ENCODE measurements at regions not wholly inside any gene's neighbourhood (a gene's known extent, or its start where the extent isn't known, plus 50 kb on each side); places are given as distances from the start of the nearest gene placed in this dataset.

DNA sequence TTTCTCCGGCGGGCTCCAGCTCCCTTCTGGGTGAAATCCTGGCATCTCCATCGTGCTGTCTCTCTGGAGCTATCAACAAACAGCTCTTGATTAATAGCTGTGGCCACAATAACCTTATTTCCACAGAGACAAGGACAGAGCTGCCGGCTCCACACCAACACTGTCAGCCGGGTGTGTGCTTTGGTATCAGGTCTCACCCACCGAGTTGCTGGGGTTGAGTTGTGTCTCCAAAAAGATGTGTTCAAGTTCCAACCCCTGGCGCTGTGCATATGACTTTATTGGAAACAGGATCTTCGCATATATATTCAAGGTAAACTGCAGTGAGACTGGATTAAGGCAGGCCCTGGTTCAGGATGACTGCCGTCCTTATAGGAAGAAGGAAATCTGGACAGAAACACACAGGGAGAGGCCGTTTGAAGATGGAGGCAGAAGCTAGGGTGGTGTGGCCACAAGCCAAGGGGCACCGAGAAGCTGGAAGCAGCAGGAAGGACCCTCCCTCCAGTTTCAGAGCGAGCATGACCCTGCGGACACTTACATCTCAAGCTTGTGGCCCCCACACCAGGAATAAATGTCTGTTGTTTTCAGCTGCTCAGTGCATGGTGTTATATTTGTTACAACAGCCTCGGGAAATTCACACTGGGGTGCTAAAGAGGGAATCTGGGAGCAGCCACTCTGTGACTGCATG, 88.4 kb upstream of the TMPRSS2 start:
- no peak overlapping the region for H3K27ac ChIP-seq (ENCODE audit: low read length)

DNA sequence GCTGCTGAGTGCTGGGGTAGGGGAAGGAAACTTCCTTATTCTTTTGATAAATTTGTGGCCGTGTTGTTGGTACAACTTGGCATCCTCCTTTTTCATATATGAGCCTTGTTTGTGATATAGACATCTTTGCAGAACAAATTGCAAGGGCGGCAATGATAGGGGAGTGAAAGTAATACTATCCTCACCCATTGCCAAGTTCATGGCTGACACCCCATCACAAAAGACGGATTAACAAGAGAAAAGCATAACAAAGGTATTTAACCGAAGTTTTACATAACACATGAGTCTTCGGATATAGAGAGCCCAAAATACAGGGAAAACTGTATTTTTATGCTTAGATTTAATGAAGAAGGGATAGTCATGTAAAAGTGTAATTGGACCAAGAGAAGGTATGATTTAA, 86.3 kb upstream of the TMPRSS2 start:
- Histone ChIP-seq H3K4me1 (ENCODE audit: control insufficient read depth, insufficient read depth, low read length) (no peaks in the 10 kb centered on the region), H3K36me3 (ENCODE audit: control insufficient read depth, insufficient read depth, low read length) (no peaks in the 10 kb centered on the region), H3K27me3 (ENCODE audit: control insufficient read depth, insufficient read depth, low read length) (no peaks in the 10 kb centered on the region), H3K27ac (ENCODE audit: low read length) (no peak overlapping the region), H3K9me3 (ENCODE audit: control insufficient read depth, insufficient read depth, low read length) (no peaks in the 10 kb centered on the region), H3K4me3 (ENCODE audit: low read length) (no peak overlapping the region)
- Mint-ChIP-seq H3K27ac (no peak overlapping the region), H3K27me3 (ENCODE audit: low read depth in 2 of 2) (peaks cover 10 to 11% of the 10 kb centered on the region in 2 donors), H3K9me3 (no peaks in the 10 kb centered on the region), H3K4me3 (no peak overlapping the region), H3K4me1 (peaks cover 0 to 5% of the 10 kb centered on the region in 2 donors), H3K36me3 (no peaks in the 10 kb centered on the region)
- ATAC-seq (no peak), DNase-seq (no peak)
- 71% methylated on average over 4 of the region's 5 CpGs for WGBS (ENCODE audit: insufficient coverage)
- TF ChIP-seq, protein P1, sequence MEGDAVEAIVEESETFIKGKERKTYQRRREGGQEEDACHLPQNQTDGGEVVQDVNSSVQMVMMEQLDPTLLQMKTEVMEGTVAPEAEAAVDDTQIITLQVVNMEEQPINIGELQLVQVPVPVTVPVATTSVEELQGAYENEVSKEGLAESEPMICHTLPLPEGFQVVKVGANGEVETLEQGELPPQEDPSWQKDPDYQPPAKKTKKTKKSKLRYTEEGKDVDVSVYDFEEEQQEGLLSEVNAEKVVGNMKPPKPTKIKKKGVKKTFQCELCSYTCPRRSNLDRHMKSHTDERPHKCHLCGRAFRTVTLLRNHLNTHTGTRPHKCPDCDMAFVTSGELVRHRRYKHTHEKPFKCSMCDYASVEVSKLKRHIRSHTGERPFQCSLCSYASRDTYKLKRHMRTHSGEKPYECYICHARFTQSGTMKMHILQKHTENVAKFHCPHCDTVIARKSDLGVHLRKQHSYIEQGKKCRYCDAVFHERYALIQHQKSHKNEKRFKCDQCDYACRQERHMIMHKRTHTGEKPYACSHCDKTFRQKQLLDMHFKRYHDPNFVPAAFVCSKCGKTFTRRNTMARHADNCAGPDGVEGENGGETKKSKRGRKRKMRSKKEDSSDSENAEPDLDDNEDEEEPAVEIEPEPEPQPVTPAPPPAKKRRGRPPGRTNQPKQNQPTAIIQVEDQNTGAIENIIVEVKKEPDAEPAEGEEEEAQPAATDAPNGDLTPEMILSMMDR (IDR thresholded peaks at IDR 0.05), result no peak
- intact Hi-C loops (cut with micrococcal nuclease), result no loop called here

More for the DNA sequence above, 88.4 kb upstream of the TMPRSS2 start:
- no peak overlapping the region for H3K4me3 Mint-ChIP-seq
- TF ChIP-seq, protein P1 (IDR thresholded peaks at IDR 0.05), result no peak
- no peaks in the 10 kb centered on the region for H3K27me3 ChIP-seq (ENCODE audit: control insufficient read depth, insufficient read depth, low read length)
- H3K4me1 ChIP-seq (ENCODE audit: control insufficient read depth, insufficient read depth, low read length), result no peaks in the 10 kb centered on the region
- no peaks in the 10 kb centered on the region for H3K36me3 ChIP-seq (ENCODE audit: control insufficient read depth, insufficient read depth, low read length)
- H3K36me3 Mint-ChIP-seq, result no peaks in the 10 kb centered on the region
- H3K9me3 Mint-ChIP-seq, result no peaks in the 10 kb centered on the region
- WGBS (ENCODE audit: insufficient coverage), result 87% methylated on average over 13 of the region's 14 CpGs
- H3K27me3 Mint-ChIP-seq (ENCODE audit: low read depth in 2 of 2), result peaks cover 8 to 10% of the 10 kb centered on the region in 2 donors
- no peaks in the 10 kb centered on the region for H3K9me3 ChIP-seq (ENCODE audit: control insufficient read depth, insufficient read depth, low read length)
- H3K27ac Mint-ChIP-seq, result no peak overlapping the region
- peaks cover 0 to 5% of the 10 kb centered on the region in 2 donors for H3K4me1 Mint-ChIP-seq
- DNase-seq, result no peak
- no peak overlapping the region for H3K4me3 ChIP-seq (ENCODE audit: low read length)
- intact Hi-C loops (cut with micrococcal nuclease), result no loop called here
- no peak for ATAC-seq

DNA sequence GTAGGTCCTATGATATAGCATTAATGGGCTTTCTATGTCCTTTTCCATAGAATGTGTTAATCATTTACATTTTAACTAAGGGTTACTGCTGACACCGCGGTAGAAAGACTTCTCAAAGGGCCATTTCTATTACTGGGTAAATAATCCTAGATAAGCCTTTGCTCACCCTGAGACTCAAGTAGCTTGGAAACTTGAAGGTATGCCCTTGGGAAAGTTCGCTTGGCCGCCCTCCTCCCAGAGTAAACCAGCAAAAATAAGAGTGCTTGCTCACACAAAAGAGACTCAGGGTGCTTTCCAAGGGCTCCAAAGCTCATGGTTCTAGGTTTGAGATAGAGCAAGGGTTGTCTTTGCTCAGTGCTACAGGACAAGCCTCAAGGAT, 85.8 kb upstream of the TMPRSS2 start:
- DNase-seq (no peak), ATAC-seq (no peak)
- Mint-ChIP-seq H3K9me3 (no peaks in the 10 kb centered on the region), H3K4me3 (no peak overlapping the region), H3K27ac (no peak overlapping the region), H3K27me3 (ENCODE audit: low read depth in 2 of 2) (peaks cover 6 to 10% of the 10 kb centered on the region in 2 donors), H3K4me1 (no peaks in the 10 kb centered on the region), H3K36me3 (no peaks in the 10 kb centered on the region)
- WGBS (ENCODE audit: insufficient coverage), result 82% methylated on average over 4 of the region's 4 CpGs
- H3K27me3 ChIP-seq (ENCODE audit: control insufficient read depth, insufficient read depth, low read length), result no peaks in the 10 kb centered on the region
- no peak overlapping the region for H3K27ac ChIP-seq (ENCODE audit: low read length)
- H3K4me3 ChIP-seq (ENCODE audit: low read length), result no peak overlapping the region
- intact Hi-C loops (cut with micrococcal nuclease), result no loop called here
- TF ChIP-seq, protein P1 (IDR thresholded peaks at IDR 0.05), result no peak
- no peaks in the 10 kb centered on the region for H3K4me1 ChIP-seq (ENCODE audit: control insufficient read depth, insufficient read depth, low read length)
- no peaks in the 10 kb centered on the region for H3K36me3 ChIP-seq (ENCODE audit: control insufficient read depth, insufficient read depth, low read length)
- H3K9me3 ChIP-seq (ENCODE audit: control insufficient read depth, insufficient read depth, low read length), result no peaks in the 10 kb centered on the region
